ENCODE measurements at regions not wholly inside any gene's neighbourhood (a gene's known extent, or its start where the extent isn't known, plus 50 kb on each side); places are given as distances from the start of the nearest gene placed in this dataset.

- intact Hi-C loops (cut with DNase I), result no loop called here
- H3K36me3 ChIP-seq, result no peaks in the 10 kb centered on the region
- WGBS, result 67% methylated on average over 2 of the region's 2 CpGs
- no peak for TF ChIP-seq POLR2A (IDR thresholded peaks at IDR 0.05)
- no peak for TF ChIP-seq POLR2AphosphoS5 (IDR thresholded peaks at IDR 0.05)
- TF ChIP-seq CTCF (IDR thresholded peaks at IDR 0.05), result no peak
- no peaks in the 10 kb centered on the region for H3K9me3 ChIP-seq
- H3K27ac ChIP-seq, result no peak overlapping the region
- H3K4me1 ChIP-seq (replicated peaks), result no peaks in the 10 kb centered on the region
- no peaks in the 10 kb centered on the region for H3K27me3 ChIP-seq (replicated peaks; ENCODE audit: insufficient read depth)
- DNase-seq (ENCODE audit: low spot score), result no peak
- no peak overlapping the region for H3K4me3 ChIP-seq
Measured at GRCh38 chr3:144084929-144085328, 113.3 kb downstream of the DIPK2A start.

- no peaks in the 10 kb centered on the region for H3K4me1 ChIP-seq (replicated peaks)
- WGBS, result 41% methylated on average over 3 of the region's 3 CpGs
Measured at GRCh38 chr3:144085964-144086363, 114.3 kb downstream of the DIPK2A start.

GRCh38 chr3:144096016-144096415 is 124.4 kb downstream of the DIPK2A start:
- intact Hi-C loops (cut with DNase I), result no loop called here
- Histone ChIP-seq H3K27me3 (replicated peaks; ENCODE audit: insufficient read depth) (no peaks in the 10 kb centered on the region), H3K27ac (no peak overlapping the region), H3K36me3 (no peaks in the 10 kb centered on the region), H3K4me1 (replicated peaks) (no peaks in the 10 kb centered on the region), H3K4me3 (no peak overlapping the region), H3K9me3 (no peaks in the 10 kb centered on the region)
- WGBS, result 94% methylated on average over 3 of the region's 3 CpGs
- no peak for TF ChIP-seq POLR2AphosphoS5 (IDR thresholded peaks at IDR 0.05)
- TF ChIP-seq POLR2A (IDR thresholded peaks at IDR 0.05), result no peak
- no peak for TF ChIP-seq CTCF (IDR thresholded peaks at IDR 0.05)
- no peak for DNase-seq (ENCODE audit: low spot score)

More at GRCh38 chr3:144085964-144086363, 114.3 kb downstream of the DIPK2A start:
- Histone ChIP-seq H3K27ac (no peak overlapping the region), H3K36me3 (no peaks in the 10 kb centered on the region), H3K27me3 (replicated peaks; ENCODE audit: insufficient read depth) (no peaks in the 10 kb centered on the region), H3K9me3 (no peaks in the 10 kb centered on the region), H3K4me3 (no peak overlapping the region)
- no peak for DNase-seq (ENCODE audit: low spot score)
- intact Hi-C loops (cut with DNase I), result no loop called here
- TF ChIP-seq POLR2AphosphoS5 (IDR thresholded peaks at IDR 0.05) (no peak), POLR2A (IDR thresholded peaks at IDR 0.05) (no peak), CTCF (IDR thresholded peaks at IDR 0.05) (no peak)

DNA sequence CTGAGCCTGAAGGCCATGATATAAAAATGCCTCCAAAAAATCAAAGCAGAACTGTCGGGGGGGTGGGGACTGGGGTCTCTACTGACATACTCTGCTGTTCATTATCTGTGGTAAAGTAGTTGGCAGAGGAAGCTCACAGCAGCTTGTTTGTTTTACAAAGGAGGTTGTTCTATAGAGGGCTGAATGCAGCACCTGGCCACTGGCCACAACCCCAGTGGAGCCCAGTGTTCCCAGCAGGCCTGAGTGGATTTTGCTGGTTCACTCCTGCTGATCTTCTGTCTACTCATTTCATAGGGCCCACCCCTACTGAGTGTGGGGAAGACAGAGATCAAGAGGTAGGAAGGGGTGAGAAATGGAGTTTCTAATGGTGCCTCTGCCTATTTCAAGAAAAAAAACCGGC is 125.5 kb downstream of the DIPK2A start:
- WGBS, result 41% methylated on average over 2 of the region's 2 CpGs
- Histone ChIP-seq H3K9me3 (no peaks in the 10 kb centered on the region), H3K4me3 (no peak overlapping the region), H3K36me3 (no peaks in the 10 kb centered on the region), H3K27me3 (replicated peaks; ENCODE audit: insufficient read depth) (no peaks in the 10 kb centered on the region), H3K27ac (peak overlapping the region in 1 of 2 donors; percentile 10), H3K4me1 (replicated peaks) (no peaks in the 10 kb centered on the region)
- TF ChIP-seq POLR2A (IDR thresholded peaks at IDR 0.05), result no peak
- no peak for TF ChIP-seq POLR2AphosphoS5 (IDR thresholded peaks at IDR 0.05)
- TF ChIP-seq CTCF (IDR thresholded peaks at IDR 0.05), result no peak
- no peak for DNase-seq (ENCODE audit: low spot score)
- intact Hi-C loops (cut with DNase I), result no loop called here

DNA sequence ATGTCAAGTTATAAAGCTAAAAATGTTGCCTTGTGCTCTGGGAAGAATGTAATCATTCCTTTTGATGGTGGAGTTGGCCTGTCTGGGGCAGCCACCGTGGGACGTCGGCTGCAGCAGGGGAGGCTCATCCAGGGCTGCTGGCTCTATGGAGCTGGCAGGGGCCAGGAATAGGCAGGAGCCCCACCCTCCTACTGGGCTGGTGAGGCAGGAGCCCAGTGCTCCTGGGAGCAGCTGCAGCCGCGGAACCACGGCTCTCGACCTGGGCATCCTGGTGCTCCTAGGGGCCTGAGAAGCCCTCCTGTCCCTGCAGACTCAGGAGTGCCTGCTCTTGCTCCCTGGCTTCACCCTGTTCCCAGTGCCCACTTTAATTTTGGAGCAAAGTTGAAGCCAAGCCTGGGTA is 127.1 kb downstream of the DIPK2A start:
- TF ChIP-seq POLR2A (IDR thresholded peaks at IDR 0.05) (no peak), POLR2AphosphoS5 (IDR thresholded peaks at IDR 0.05) (no peak), CTCF (IDR thresholded peaks at IDR 0.05) (no peak)
- Histone ChIP-seq H3K4me3 (no peak overlapping the region), H3K4me1 (replicated peaks) (no peaks in the 10 kb centered on the region), H3K36me3 (no peaks in the 10 kb centered on the region), H3K27me3 (replicated peaks; ENCODE audit: insufficient read depth) (no peaks in the 10 kb centered on the region), H3K27ac (no peak overlapping the region), H3K9me3 (no peaks in the 10 kb centered on the region)
- 99% methylated on average over 7 of the region's 7 CpGs for WGBS
- intact Hi-C loops (cut with DNase I), result no loop called here
- no peak for DNase-seq (ENCODE audit: low spot score)
